ENCODE measurements at regions not wholly inside any gene's neighbourhood (a gene's known extent, or its start where the extent isn't known, plus 50 kb on each side); places are given as distances from the start of the nearest gene placed in this dataset.

DNA sequence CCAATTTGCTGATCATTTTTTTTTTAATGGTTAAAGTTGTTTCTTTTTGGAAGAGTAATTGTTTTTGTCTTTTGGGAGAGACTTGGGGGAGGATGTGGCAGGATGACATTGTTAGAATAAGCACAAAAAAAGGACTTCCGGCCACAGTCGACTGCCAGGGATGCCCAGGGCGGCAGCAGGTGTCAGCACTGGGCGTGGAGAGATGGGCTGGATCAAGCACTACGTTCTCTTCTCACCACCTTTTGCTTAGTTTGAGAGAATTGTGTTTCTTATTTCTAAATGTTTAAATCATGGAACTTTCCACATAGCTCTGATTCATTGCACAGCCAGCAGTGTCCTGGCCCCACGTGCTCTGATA lies 104.6 kb upstream of the FRMD1 start:
- H3K4me3 ChIP-seq: no peak overlapping the region
- TF ChIP-seq CSDE1 (IDR thresholded peaks at IDR 0.05) (no peak), TEAD1 (CRISPR knock-in tag; IDR thresholded peaks at IDR 0.05) (no peak), HDAC2 (IDR thresholded peaks at IDR 0.05) (no peak)
- H3K27me3 ChIP-seq (ENCODE audit: control insufficient read depth in 2 of 2, insufficient read depth in 2 of 2, low read length in 2 of 2): peaks cover 40 to 53% of the 10 kb centered on the region in 2 experiments
- ATAC-seq (no peak), DNase-seq (ENCODE audit: extremely low read depth in 1 of 4, low spot score in 3 of 4) (no peak), FAIRE-seq (no peak)
- no peaks in the 10 kb centered on the region for H3K9me1 ChIP-seq (ENCODE audit: control insufficient read depth, insufficient read depth, low read length)
- no TSS peak for BruUV-seq (replicated peaks)
- no peak overlapping the region for H2AFZ ChIP-seq (ENCODE audit: low read depth, low read length)
- intact Hi-C loops (cut with micrococcal nuclease): no loop called here
- ChIA-PET CTCF (ENCODE audit: low intra/inter-chr PET ratio) (no interaction called here), POLR2A (no interaction called here)
- 0 out of 2 replicates have a peak, but pooled peaks cover 5% of the 10 kb centered on the region for H4K20me1 ChIP-seq (replicated peaks; ENCODE audit: control insufficient read depth, insufficient read depth, low read length)
- WGBS (ENCODE audit: insufficient coverage, low coverage, missing lambda C conversion rate): 0% methylated on average over 6 of the region's 6 CpGs
- no peaks in the 10 kb centered on the region for H3K79me2 ChIP-seq (ENCODE audit: control insufficient read depth, insufficient read depth, low read length)
- H3K9me3 ChIP-seq (replicated peaks; ENCODE audit: control insufficient read depth, insufficient read depth, low read depth, low read length): no peaks in the 10 kb centered on the region
- in situ Hi-C loops (cut with MboI): no loop called here
- H3K4me1 ChIP-seq (replicated peaks in 1 of 2; ENCODE audit: control insufficient read depth in 2 of 2, insufficient read depth in 2 of 2, low read length in 2 of 2): no peaks in the 10 kb centered on the region
- no peak overlapping the region for H3K9ac ChIP-seq (ENCODE audit: insufficient read depth in 1 of 2, low read depth in 2 of 2, low read length in 2 of 2)
- H3K27ac ChIP-seq (ENCODE audit: extremely low read depth, low read depth, low read length): no peak overlapping the region
- no peak overlapping the region for H3K4me2 ChIP-seq (ENCODE audit: insufficient read depth, low read length)
- H3K36me3 ChIP-seq (ENCODE audit: control insufficient read depth, insufficient read depth, low read length): no peaks in the 10 kb centered on the region

DNA sequence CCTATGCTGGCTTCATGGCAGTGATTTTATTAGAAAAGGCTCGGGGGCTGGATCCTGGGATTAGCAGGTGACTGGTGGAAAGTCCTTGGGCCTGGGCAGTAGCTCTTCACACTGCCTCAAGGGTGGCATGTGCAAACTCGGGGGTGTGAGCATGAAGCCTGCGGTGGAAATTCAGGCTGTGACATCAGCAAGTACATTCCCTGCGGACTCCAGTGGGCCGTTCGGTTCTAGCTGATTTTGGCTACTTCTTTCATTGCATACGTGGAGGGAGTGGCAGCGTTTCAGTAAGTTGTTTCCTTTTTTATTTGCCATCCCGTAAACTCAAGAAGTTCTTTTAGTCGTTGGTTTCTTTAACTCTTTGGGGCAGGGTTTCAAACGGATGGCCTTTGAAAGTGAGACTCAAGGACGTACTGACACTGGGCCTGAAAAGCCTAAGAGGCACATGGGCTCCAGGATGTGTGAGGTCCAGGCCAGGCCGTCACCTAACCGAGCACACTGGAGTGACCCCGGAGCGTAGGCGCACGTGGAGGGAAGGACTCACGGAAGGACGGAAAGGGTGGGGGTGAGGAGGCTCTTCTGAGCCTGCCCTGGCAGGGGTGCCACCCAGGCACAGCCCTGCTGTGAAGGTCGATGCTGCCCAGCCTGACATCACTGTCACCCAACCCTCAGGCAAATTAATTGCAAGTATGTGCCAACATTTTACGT lies 104.0 kb upstream of the FRMD1 start:
- H3K4me2 ChIP-seq (ENCODE audit: insufficient read depth, low read length): no peak overlapping the region
- no peak overlapping the region for H3K27ac ChIP-seq (ENCODE audit: extremely low read depth, low read depth, low read length)
- no peaks in the 10 kb centered on the region for H3K4me1 ChIP-seq (replicated peaks in 1 of 2; ENCODE audit: control insufficient read depth in 2 of 2, insufficient read depth in 2 of 2, low read length in 2 of 2)
- H3K79me2 ChIP-seq (ENCODE audit: control insufficient read depth, insufficient read depth, low read length): no peaks in the 10 kb centered on the region
- H3K36me3 ChIP-seq (ENCODE audit: control insufficient read depth, insufficient read depth, low read length): no peaks in the 10 kb centered on the region
- ChIA-PET POLR2A (no interaction called here), CTCF (ENCODE audit: low intra/inter-chr PET ratio) (no interaction called here)
- no peak overlapping the region for H2AFZ ChIP-seq (ENCODE audit: low read depth, low read length)
- no peak for FAIRE-seq
- H4K20me1 ChIP-seq (replicated peaks; ENCODE audit: control insufficient read depth, insufficient read depth, low read length): 0 out of 2 replicates have a peak, but pooled peaks cover 5% of the 10 kb centered on the region
- no peak for DNase-seq (ENCODE audit: extremely low read depth in 1 of 4, low spot score in 3 of 4)
- no peak overlapping the region for H3K9ac ChIP-seq (ENCODE audit: insufficient read depth in 1 of 2, low read depth in 2 of 2, low read length in 2 of 2)
- ATAC-seq: no peak
- intact Hi-C loops (cut with micrococcal nuclease) (no loop called here), in situ Hi-C loops (cut with MboI) (no loop called here)
- no peaks in the 10 kb centered on the region for H3K9me1 ChIP-seq (ENCODE audit: control insufficient read depth, insufficient read depth, low read length)
- BruUV-seq (replicated peaks): no TSS peak
- H3K9me3 ChIP-seq (replicated peaks; ENCODE audit: control insufficient read depth, insufficient read depth, low read depth, low read length): no peaks in the 10 kb centered on the region
- no peak overlapping the region for H3K4me3 ChIP-seq
- WGBS (ENCODE audit: insufficient coverage, low coverage, missing lambda C conversion rate): 2% methylated on average over 22 of the region's 22 CpGs
- peaks cover 44 to 59% of the 10 kb centered on the region in 2 experiments for H3K27me3 ChIP-seq (ENCODE audit: control insufficient read depth in 2 of 2, insufficient read depth in 2 of 2, low read length in 2 of 2)
- TF ChIP-seq SIN3A (IDR thresholded peaks at IDR 0.05; ENCODE audit: borderline replicate concordance in 2 of 2, control insufficient read depth in 1 of 2, low read depth in 2 of 2, low read length in 2 of 2) (no peak), KAT7 (CRISPR knock-in tag; IDR thresholded peaks at IDR 0.05; ENCODE audit: borderline replicate concordance) (no peak), ZNF830 (CRISPR knock-in tag; IDR thresholded peaks at IDR 0.05) (no peak), ZFP36 (IDR thresholded peaks at IDR 0.05; ENCODE audit: low read depth, low read length, partially characterized antibody) (no peak), RB1 (IDR thresholded peaks at IDR 0.05; ENCODE audit: low read depth) (no peak), U2AF1 (optimal IDR thresholded peaks at IDR 0.05; ENCODE audit: low read depth, low read length) (no peak), BCOR (IDR thresholded peaks at IDR 0.05) (no peak), HNRNPK (IDR thresholded peaks at IDR 0.05; ENCODE audit: low read depth, low read length, poor library complexity, severe bottlenecking) (no peak), ZNF507 (tag; conservative IDR thresholded peaks at IDR 0.05) (no peak), DNMT1 (IDR thresholded peaks at IDR 0.05) (no peak), ZNF133 (CRISPR knock-in tag; IDR thresholded peaks at IDR 0.05) (no peak)
- TF ChIP-seq, protein P1, sequence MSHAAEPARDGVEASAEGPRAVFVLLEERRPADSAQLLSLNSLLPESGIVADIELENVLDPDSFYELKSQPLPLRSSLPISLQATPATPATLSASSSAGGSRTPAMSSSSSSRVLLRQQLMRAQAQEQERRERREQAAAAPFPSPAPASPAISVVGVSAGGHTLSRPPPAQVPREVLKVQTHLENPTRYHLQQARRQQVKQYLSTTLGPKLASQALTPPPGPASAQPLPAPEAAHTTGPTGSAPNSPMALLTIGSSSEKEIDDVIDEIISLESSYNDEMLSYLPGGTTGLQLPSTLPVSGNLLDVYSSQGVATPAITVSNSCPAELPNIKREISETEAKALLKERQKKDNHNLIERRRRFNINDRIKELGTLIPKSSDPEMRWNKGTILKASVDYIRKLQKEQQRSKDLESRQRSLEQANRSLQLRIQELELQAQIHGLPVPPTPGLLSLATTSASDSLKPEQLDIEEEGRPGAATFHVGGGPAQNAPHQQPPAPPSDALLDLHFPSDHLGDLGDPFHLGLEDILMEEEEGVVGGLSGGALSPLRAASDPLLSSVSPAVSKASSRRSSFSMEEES (CRISPR knock-in tag; IDR thresholded peaks at IDR 0.05): no peak
- TF ChIP-seq, protein P2, sequence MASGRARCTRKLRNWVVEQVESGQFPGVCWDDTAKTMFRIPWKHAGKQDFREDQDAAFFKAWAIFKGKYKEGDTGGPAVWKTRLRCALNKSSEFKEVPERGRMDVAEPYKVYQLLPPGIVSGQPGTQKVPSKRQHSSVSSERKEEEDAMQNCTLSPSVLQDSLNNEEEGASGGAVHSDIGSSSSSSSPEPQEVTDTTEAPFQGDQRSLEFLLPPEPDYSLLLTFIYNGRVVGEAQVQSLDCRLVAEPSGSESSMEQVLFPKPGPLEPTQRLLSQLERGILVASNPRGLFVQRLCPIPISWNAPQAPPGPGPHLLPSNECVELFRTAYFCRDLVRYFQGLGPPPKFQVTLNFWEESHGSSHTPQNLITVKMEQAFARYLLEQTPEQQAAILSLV (tag; IDR thresholded peaks at IDR 0.05): no peak
